Skeletal muscle tissue (tissue), 3 donors: ENCODE measurements at regions not wholly inside any gene's neighbourhood (a gene's known extent, or its start where the extent isn't known, plus 50 kb on each side); places are given as distances from the start of the nearest gene placed in this dataset.

ENCODE experiments used
- H3K27ac ChIP-seq: one replicate; pipeline ENCODE4 v1.7.0; 2013; ENCODE audit warnings: mild to moderate bottlenecking, low read depth, low read length, inconsistent platforms
- H3K27me3 ChIP-seq, 3 donors: one replicate each; pipeline ENCODE4 v1.7.0; 2013; ENCODE audit warnings: low read length in 3 of 3; ENCODE audit not compliant: control insufficient read depth in 3 of 3, insufficient read depth in 3 of 3
- H3K36me3 ChIP-seq, 3 donors: one replicate each; pipeline ENCODE4 v1.7.0; 2013; ENCODE audit warnings: low read length in 3 of 3; ENCODE audit not compliant: control insufficient read depth in 3 of 3, insufficient read depth in 3 of 3
- H3K4me1 ChIP-seq, 3 donors: one replicate each; pipeline ENCODE4 v1.7.0; 2013; ENCODE audit warnings: low read length in 3 of 3, mild to moderate bottlenecking in 3 of 3; ENCODE audit not compliant: control insufficient read depth in 3 of 3, insufficient read depth in 3 of 3
- H3K4me3 ChIP-seq, 3 donors: one replicate each; pipeline ENCODE4 v1.7.0; 2013; ENCODE audit warnings: low read length in 3 of 3
- H3K9ac ChIP-seq, 3 donors: one replicate each; pipeline ENCODE4 v1.7.0; 2013; ENCODE audit warnings: low read length in 3 of 3, mild to moderate bottlenecking in 3 of 3, moderate library complexity in 2 of 3, low read depth in 1 of 3
- H3K9me3 ChIP-seq, 3 donors: one replicate each; pipeline ENCODE4 v1.7.0; 2013; ENCODE audit warnings: low read length in 3 of 3; ENCODE audit not compliant: control insufficient read depth in 3 of 3
- donor health status: Osteomylitis.

DNA sequence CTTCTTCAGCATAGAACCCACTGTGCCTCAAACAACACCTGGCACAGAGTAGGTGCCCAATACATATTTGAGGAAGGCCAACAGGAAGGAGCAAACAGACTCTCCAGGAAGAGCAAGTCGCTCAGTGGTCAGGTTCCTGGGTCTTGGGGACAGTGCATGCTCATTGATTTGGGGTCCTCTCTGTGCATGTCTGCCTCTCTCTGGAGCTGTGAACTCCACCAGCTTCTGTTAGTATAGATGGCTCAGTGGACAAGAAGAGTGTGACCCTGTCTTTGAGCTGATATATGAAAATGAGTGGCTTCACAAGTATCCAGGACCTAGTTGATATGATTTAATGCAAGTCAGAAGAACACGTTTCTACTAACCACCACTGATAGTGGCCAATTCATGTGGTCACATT is 98.7 kb downstream of the KCTD15 start:
- peaks cover 0 to 7% (median 2%) of the 10 kb centered on the region in 3 donors for H3K9me3 ChIP-seq
- H3K27ac ChIP-seq, result no peak overlapping the region

DNA sequence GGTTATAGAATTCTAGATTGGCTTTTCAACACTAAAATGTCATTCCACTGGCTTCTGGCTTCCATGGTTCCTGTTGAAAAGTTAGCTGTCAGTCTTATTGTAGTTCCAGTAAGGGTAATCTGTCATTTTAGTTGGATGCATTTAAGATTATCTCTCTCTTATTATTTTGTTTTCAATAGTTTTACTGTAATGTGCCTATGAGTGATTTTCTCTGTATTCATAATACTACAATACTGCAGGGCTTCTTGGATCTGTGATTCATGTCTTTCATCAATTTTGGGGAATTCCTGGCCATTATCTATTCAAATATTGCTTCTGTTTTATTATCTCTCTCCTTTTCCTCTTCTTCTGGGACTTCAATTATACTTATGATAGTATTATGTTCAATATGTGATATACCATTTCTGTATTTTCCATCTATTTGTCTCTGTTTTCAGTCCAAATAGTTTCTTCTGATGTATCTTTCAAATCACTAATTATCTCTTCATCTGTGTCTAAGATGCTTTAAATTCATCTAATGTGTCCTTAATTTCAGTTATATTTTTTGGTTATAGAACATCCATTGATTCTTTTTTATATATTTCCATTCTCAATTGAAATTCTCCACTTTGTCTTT is 101.5 kb downstream of the KCTD15 start:
- no peak overlapping the region for H3K9ac ChIP-seq
- H3K4me1 ChIP-seq, result no peaks in the 10 kb centered on the region
- H3K27me3 ChIP-seq, result peaks cover 0 to 10% (median 0%) of the 10 kb centered on the region in 3 donors
- no peaks in the 10 kb centered on the region for H3K36me3 ChIP-seq
- H3K9me3 ChIP-seq, result peaks cover 0 to 7% (median 2%) of the 10 kb centered on the region in 3 donors
- H3K4me3 ChIP-seq, result no peak overlapping the region
- H3K27ac ChIP-seq, result no peak overlapping the region

More for the DNA sequence above, 98.7 kb downstream of the KCTD15 start:
- peaks cover 0 to 10% (median 0%) of the 10 kb centered on the region in 3 donors for H3K27me3 ChIP-seq
- H3K4me3 ChIP-seq, result no peak overlapping the region
- no peaks in the 10 kb centered on the region for H3K4me1 ChIP-seq
- no peaks in the 10 kb centered on the region for H3K36me3 ChIP-seq
- H3K9ac ChIP-seq, result no peak overlapping the region

- Histone ChIP-seq H3K36me3 (no peaks in the 10 kb centered on the region), H3K27ac (no peak overlapping the region)
Measured at GRCh38 chr19:33900817-33901216, 104.1 kb downstream of the KCTD15 start.

DNA sequence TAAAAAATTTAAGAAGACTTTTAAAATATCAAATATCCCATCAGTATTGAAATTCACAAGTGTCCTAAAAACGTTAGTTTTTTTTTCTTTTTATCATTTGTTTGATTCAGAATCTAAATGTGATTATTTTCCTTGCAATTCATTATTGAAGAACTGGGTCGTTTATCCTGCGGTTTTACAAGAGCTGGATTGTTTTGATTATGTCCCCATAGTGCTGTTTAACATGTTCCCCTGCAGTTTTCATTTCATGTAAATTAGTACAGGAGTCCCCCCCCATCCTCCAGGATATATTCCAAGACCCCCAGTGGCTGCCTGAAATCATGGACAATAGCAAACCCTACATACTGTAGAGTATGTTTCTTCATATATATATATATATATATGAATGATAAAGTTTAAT is 105.7 kb downstream of the KCTD15 start:
- H3K9ac ChIP-seq, result no peak overlapping the region
- peaks cover 4 to 7% (median 7%) of the 10 kb centered on the region in 3 donors for H3K4me1 ChIP-seq
- no peak overlapping the region for H3K27ac ChIP-seq
- no peaks in the 10 kb centered on the region for H3K36me3 ChIP-seq
- peaks cover 0 to 7% (median 0%) of the 10 kb centered on the region in 3 donors for H3K9me3 ChIP-seq
- H3K4me3 ChIP-seq, result no peak overlapping the region
- peaks cover 13 to 15% (median 13%) of the 10 kb centered on the region in 3 donors for H3K27me3 ChIP-seq

More at GRCh38 chr19:33900817-33901216, 104.1 kb downstream of the KCTD15 start:
- Histone ChIP-seq H3K9ac (no peak overlapping the region), H3K4me3 (no peak overlapping the region), H3K4me1 (peaks cover 4 to 7% (median 6%) of the 10 kb centered on the region in 3 donors), H3K27me3 (peaks cover 6 to 11% (median 8%) of the 10 kb centered on the region in 3 donors), H3K9me3 (peaks cover 0 to 7% (median 2%) of the 10 kb centered on the region in 3 donors)

DNA sequence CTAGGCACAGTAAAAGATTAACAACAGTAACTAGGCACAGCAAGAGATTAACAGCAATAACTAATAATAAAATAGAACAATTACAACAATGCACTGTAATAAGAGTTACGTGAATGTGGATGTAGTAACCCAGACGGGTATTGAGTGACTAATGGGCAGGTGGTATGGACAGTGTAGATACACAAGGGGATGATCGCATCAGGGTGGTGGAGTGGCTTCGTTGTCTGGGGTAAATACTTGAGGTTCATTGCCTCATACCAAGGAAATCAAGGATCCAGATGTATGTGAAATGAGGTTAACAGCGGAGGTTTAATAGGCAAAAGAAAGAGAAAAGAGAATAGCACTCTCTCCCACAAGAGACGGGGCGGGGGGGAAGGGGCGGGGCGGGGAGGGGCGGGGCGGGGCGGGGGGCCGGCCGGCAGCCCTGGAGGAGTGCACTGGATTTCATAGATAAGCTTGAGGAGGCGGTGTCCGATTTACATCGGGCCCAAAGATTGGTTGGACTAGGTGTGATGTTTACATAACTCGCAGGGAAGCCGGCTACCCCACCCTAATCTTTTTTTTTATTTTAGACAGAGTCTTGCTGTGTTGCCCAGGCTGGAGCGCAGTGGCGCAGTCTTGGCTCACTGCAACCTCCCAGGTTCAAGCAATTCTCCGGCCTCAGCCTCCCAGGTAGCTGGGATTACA is 106.3 kb downstream of the KCTD15 start:
- H3K27me3 ChIP-seq, result peaks cover 13 to 18% (median 13%) of the 10 kb centered on the region in 3 donors
- no peak overlapping the region for H3K9ac ChIP-seq
- H3K27ac ChIP-seq, result no peak overlapping the region
- peaks cover 4 to 7% (median 7%) of the 10 kb centered on the region in 3 donors for H3K4me1 ChIP-seq
- peaks cover 0 to 6% (median 0%) of the 10 kb centered on the region in 3 donors for H3K9me3 ChIP-seq
- no peaks in the 10 kb centered on the region for H3K36me3 ChIP-seq
- no peak overlapping the region for H3K4me3 ChIP-seq

DNA sequence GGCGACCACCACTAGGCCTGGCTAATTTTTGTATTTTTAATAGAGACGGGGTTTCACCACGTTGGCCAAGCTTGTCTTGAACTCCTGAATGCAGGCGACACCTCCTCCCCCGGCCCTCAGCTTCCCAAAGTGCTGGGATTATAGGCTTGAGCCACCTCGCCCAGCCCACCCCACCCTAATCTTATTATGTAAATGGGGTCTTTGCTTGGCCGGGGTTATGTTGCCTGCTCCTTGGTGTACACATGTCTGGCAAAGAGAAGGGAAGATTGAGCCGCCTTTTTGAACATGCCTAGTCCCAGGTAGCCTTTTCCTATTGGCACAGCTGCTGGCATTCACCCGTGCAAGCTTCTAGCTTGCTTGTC is 106.8 kb downstream of the KCTD15 start:
- Histone ChIP-seq H3K4me1 (peaks cover 4 to 7% (median 7%) of the 10 kb centered on the region in 3 donors), H3K4me3 (no peak overlapping the region), H3K27me3 (peaks cover 13 to 18% (median 13%) of the 10 kb centered on the region in 3 donors), H3K36me3 (no peaks in the 10 kb centered on the region), H3K9me3 (peaks cover 0 to 3% (median 0%) of the 10 kb centered on the region in 3 donors), H3K27ac (no peak overlapping the region), H3K9ac (no peak overlapping the region)

- H3K27ac ChIP-seq, result peak overlapping the region; percentile 79
- no peaks in the 10 kb centered on the region for H3K9me3 ChIP-seq
- no peak overlapping the region for H3K9ac ChIP-seq
- peaks cover 13 to 18% (median 13%) of the 10 kb centered on the region in 3 donors for H3K27me3 ChIP-seq
- peaks cover 4 to 7% (median 7%) of the 10 kb centered on the region in 3 donors for H3K4me1 ChIP-seq
- no peak overlapping the region for H3K4me3 ChIP-seq
- no peaks in the 10 kb centered on the region for H3K36me3 ChIP-seq
Measured at GRCh38 chr19:33904681-33905080, 108.0 kb downstream of the KCTD15 start.

GRCh38 chr19:33905473-33905936 is 108.8 kb downstream of the KCTD15 start:
- H3K4me3 ChIP-seq, result peak overlapping the region; percentile 22 to 67 (median 62)
- peak overlapping the region; percentile 79 for H3K27ac ChIP-seq
- peaks cover 4 to 7% (median 7%) of the 10 kb centered on the region in 3 donors for H3K4me1 ChIP-seq
- H3K36me3 ChIP-seq, result no peaks in the 10 kb centered on the region
- H3K9ac ChIP-seq, result peak overlapping the region; percentile 43 to 73 (median 67)
- peaks cover 13 to 18% (median 13%) of the 10 kb centered on the region in 3 donors for H3K27me3 ChIP-seq
- no peaks in the 10 kb centered on the region for H3K9me3 ChIP-seq

DNA sequence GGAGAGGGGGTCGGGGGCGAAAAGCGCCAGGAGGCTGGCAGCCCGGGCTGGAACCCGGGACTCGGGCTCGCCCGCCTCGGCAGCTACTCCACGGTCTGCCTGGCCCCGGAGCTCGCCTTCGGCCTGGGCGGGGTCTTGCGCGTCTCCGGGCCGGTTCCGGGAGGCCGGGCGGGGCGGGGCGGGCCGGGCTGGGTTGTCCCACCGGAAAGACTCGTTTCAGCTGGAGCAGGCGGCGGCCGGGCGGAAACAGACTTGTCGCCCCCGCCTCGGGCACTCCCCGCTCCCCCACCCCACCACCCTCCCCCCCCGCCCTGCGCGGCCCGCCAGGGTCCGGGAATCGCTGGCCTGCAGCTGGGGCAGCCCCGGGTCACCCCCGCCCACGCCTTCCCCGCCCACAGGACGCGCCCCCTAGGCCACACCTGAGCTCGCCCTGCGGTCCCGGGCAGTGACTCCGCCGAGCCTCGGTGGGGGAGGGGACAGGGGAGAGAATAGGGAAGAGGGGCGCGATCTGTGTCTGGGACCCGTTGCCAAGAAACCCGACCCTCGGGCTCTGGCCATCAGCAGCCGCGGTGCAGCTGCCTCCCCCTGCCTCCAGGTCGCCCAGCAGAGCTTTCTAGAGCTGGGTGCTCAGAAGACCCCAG is 109.4 kb downstream of the KCTD15 start:
- Histone ChIP-seq H3K4me3 (peak overlapping the region; percentile 22 to 67 (median 62)), H3K9me3 (no peaks in the 10 kb centered on the region), H3K9ac (peak overlapping the region; percentile 43 to 73 (median 67)), H3K4me1 (peaks cover 4 to 7% (median 7%) of the 10 kb centered on the region in 3 donors), H3K27me3 (peaks cover 13 to 18% (median 13%) of the 10 kb centered on the region in 3 donors), H3K36me3 (no peaks in the 10 kb centered on the region), H3K27ac (peak overlapping the region; percentile 79)
